ENCODE measurements at regions not wholly inside any gene's neighbourhood (a gene's known extent, or its start where the extent isn't known, plus 50 kb on each side); places are given as distances from the start of the nearest gene placed in this dataset.

DNA sequence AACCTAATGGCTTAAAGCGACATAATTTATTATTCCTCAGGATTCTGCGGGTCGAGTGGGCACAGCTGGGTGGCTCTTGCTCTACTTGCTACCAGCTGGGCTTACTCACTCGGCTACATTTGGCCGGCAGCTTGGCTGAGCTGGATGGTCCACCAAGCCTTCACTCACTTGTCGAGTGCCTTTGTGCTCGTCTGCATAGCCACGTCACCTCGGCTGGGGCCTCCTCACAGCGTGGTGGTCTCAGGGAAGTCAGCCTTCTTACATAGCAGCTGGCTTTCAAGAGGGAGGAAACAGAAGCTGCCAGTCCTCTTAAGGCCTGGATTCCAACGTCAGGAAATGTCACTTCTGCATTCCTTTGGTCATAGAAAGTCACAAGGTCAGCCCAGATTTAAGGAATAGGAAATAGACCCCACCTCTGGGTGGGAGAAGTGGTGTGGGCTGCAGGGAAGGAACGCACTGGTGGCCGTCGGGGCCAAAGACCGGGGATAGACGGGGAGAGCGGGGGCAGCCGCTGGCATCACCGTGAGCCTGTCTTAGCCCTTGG lies 75.1 kb upstream of the RUFY1 start:
- H3K9me3 Mint-ChIP-seq: peaks cover 6% of the 10 kb centered on the region
- peaks cover 31% of the 10 kb centered on the region for H3K4me1 Mint-ChIP-seq
- no peaks in the 10 kb centered on the region for H3K36me3 Mint-ChIP-seq (ENCODE audit: low read depth)
- H3K4me3 Mint-ChIP-seq: no peak overlapping the region
- no peak for TF ChIP-seq CTCF (IDR thresholded peaks at IDR 0.05)
- no peak overlapping the region for H3K27ac Mint-ChIP-seq
- peaks cover 18% of the 10 kb centered on the region for H3K27me3 Mint-ChIP-seq (ENCODE audit: low read depth, poor library complexity)
- DNase-seq: peak; percentile 14

DNA sequence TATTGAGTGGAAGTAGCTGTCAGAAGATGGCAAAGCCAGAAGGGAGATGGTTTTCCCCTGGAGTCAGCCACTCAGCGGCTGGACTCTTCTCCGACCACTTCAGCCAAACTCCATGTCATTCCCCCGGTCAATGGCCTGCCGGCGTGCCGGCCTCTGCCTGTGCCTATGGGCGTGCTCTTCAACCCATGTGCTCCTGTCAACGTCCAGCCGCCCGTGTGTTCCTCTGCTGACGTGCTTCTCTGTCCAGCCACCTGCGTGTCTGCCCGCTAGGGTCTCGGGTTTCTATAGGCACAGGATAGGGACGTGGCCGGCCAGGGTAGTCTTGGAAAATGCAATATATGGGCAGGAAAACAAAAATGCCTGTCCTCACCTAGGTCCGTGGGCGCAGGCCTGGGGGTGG lies 77.7 kb upstream of the RUFY1 start:
- Mint-ChIP-seq H3K4me1 (peaks cover 31% of the 10 kb centered on the region), H3K4me3 (no peak overlapping the region), H3K27me3 (ENCODE audit: low read depth, poor library complexity) (peaks cover 17% of the 10 kb centered on the region), H3K27ac (no peak overlapping the region), H3K9me3 (no peaks in the 10 kb centered on the region), H3K36me3 (ENCODE audit: low read depth) (no peaks in the 10 kb centered on the region)
- DNase-seq: no peak
- no peak for TF ChIP-seq CTCF (IDR thresholded peaks at IDR 0.05)

DNA sequence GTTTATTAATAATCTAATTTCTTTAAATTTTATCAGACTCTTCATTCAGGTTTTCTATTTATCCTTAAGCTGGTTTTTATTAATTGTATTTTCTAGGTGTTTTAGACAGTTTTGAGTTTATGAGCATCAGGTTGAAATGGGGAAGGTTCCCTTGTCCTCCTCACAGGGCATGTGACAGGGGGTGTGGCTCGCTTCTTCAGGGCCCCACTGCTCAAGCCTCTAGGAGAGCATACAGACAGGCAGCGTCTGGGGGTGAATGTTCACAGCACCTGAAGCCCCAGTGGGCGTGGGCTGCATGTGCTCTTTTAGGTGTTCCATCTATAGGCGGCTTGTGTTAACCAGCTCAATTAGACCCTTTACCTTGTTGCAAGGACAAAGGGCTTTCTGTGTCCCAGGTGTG lies 78.2 kb upstream of the RUFY1 start:
- no peak overlapping the region for H3K4me3 Mint-ChIP-seq
- H3K27me3 Mint-ChIP-seq (ENCODE audit: low read depth, poor library complexity): peaks cover 17% of the 10 kb centered on the region

DNA sequence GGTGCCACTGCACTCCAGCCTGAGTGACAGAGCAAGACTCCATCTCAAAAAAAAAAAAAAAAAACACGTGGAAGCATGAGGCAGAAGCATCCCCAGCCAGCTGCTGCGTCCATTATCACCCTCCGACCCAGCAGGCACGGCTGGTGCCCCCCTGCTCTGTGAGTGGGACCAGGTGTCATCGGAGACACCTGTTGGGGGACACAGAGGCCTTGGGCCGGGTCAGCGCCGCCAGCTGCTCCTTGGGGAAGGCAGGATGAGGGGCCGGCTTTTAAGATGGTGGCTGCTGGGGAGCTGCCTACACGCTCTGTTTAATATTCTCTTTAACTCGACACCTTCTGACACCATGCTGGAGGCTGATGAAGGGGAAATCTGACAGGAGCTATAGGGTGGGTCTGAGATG lies 80.2 kb upstream of the RUFY1 start:
- Mint-ChIP-seq H3K4me3 (no peak overlapping the region), H3K27ac (no peak overlapping the region), H3K27me3 (ENCODE audit: low read depth, poor library complexity) (peaks cover 10% of the 10 kb centered on the region), H3K9me3 (peaks cover 10% of the 10 kb centered on the region), H3K4me1 (peaks cover 15% of the 10 kb centered on the region), H3K36me3 (ENCODE audit: low read depth) (peaks cover 3% of the 10 kb centered on the region)
- no peak for TF ChIP-seq CTCF (IDR thresholded peaks at IDR 0.05)
- DNase-seq: no peak

More for the DNA sequence above, 78.2 kb upstream of the RUFY1 start:
- H3K9me3 Mint-ChIP-seq: peaks cover 4% of the 10 kb centered on the region
- DNase-seq: no peak
- peaks cover 29% of the 10 kb centered on the region for H3K4me1 Mint-ChIP-seq
- no peak for TF ChIP-seq CTCF (IDR thresholded peaks at IDR 0.05)
- H3K27ac Mint-ChIP-seq: no peak overlapping the region
- peaks cover 3% of the 10 kb centered on the region for H3K36me3 Mint-ChIP-seq (ENCODE audit: low read depth)

DNA sequence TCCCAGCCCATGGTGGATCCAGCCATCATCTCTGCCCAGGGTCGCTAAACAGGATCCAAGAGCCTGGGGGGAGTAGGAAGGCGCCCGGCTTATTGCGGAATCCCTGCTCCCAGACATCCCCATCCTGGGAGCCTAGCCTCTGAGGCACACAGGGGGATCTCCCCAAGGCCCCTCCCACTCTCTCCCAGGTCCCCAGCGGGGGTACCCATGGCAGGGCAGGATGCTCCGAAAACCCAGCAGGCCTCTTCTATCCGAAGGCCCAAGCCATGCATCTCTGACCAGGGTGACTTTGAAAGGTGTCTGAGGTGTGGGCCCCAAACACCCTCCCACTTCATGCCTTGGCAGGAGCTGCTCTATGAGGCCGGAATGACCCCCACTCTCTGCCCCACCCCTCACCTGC lies 81.7 kb upstream of the RUFY1 start:
- Mint-ChIP-seq H3K4me3 (no peak overlapping the region), H3K27ac (no peak overlapping the region), H3K9me3 (peaks cover 16% of the 10 kb centered on the region), H3K27me3 (ENCODE audit: low read depth, poor library complexity) (peaks cover 12% of the 10 kb centered on the region), H3K36me3 (ENCODE audit: low read depth) (peaks cover 3% of the 10 kb centered on the region), H3K4me1 (peaks cover 12% of the 10 kb centered on the region)
- no peak for DNase-seq
- no peak for TF ChIP-seq CTCF (IDR thresholded peaks at IDR 0.05)

GRCh38 chr5:179467441-179467840 lies 82.9 kb upstream of the RUFY1 start:
- Mint-ChIP-seq H3K9me3 (peaks cover 19% of the 10 kb centered on the region), H3K27ac (peak overlapping the region; percentile 24), H3K36me3 (ENCODE audit: low read depth) (peaks cover 3% of the 10 kb centered on the region), H3K4me1 (peaks cover 7% of the 10 kb centered on the region), H3K27me3 (ENCODE audit: low read depth, poor library complexity) (peaks cover 16% of the 10 kb centered on the region), H3K4me3 (no peak overlapping the region)
- no peak for DNase-seq
- no peak for TF ChIP-seq CTCF (IDR thresholded peaks at IDR 0.05)
